NCI-H69 (cell line): ENCODE measurements at regions not wholly inside any gene's neighbourhood (a gene's known extent, or its start where the extent isn't known, plus 50 kb on each side); places are given as distances from the start of the nearest gene placed in this dataset.
"Not testable (repeated sequence)": the region's sequence is repeated elsewhere in the genome, so short reads cannot be mapped to it uniquely, and the experiment has no call there.

ENCODE experiments used
- DNase-seq: peaks from one replicate; lab custom pipeline; 2025; lab: John Stamatoyannopoulos, UW

GRCh38 chr12:89880690-89881350 lies 172.2 kb upstream of the ATP2B1 start:
- peak; percentile 31 for DNase-seq

- DNase-seq, result no peak
These were observed 171.1 kb upstream of the ATP2B1 start for GRCh38 chr12:89879766-89880165.

- no peak for DNase-seq
These were observed 170.3 kb upstream of the ATP2B1 start for GRCh38 chr12:89878950-89879349.

- DNase-seq, result peak; percentile 14
These were observed 169.7 kb upstream of the ATP2B1 start for GRCh38 chr12:89878327-89878726.

- DNase-seq, result peak; percentile 59
These were observed 169.0 kb upstream of the ATP2B1 start for GRCh38 chr12:89877671-89878070.

- DNase-seq, result peak; percentile 12
These were observed 168.5 kb upstream of the ATP2B1 start for GRCh38 chr12:89877136-89877535.

GRCh38 chr12:89875809-89876208 lies 167.2 kb upstream of the ATP2B1 start:
- DNase-seq, result peak; percentile 30

GRCh38 chr12:89875225-89875624 lies 166.6 kb upstream of the ATP2B1 start:
- no peak for DNase-seq

- DNase-seq, result no peak
These were observed 165.5 kb upstream of the ATP2B1 start for GRCh38 chr12:89874146-89874545.

- DNase-seq, result peak; percentile 35
These were observed 165.1 kb upstream of the ATP2B1 start for GRCh38 chr12:89873745-89874144.

- DNase-seq, result no peak
These were observed 164.4 kb upstream of the ATP2B1 start for GRCh38 chr12:89872922-89873630.

- DNase-seq, result no peak
These were observed 162.0 kb upstream of the ATP2B1 start for GRCh38 chr12:89870413-89871184.

- not testable (repeated sequence) for DNase-seq
These were observed 159.0 kb upstream of the ATP2B1 start for GRCh38 chr12:89867611-89868010.

GRCh38 chr12:89864411-89864810 lies 155.8 kb upstream of the ATP2B1 start:
- no peak for DNase-seq

GRCh38 chr12:89863968-89864367 lies 155.3 kb upstream of the ATP2B1 start:
- DNase-seq, result peak; percentile 55

- DNase-seq, result no peak
These were observed 154.9 kb upstream of the ATP2B1 start for GRCh38 chr12:89863493-89863938.

GRCh38 chr12:89862511-89863445 lies 154.1 kb upstream of the ATP2B1 start:
- peak; percentile 16 for DNase-seq

- DNase-seq, result no peak
These were observed 152.4 kb upstream of the ATP2B1 start for GRCh38 chr12:89861086-89861485.

GRCh38 chr12:89859508-89860220 lies 151.0 kb upstream of the ATP2B1 start:
- DNase-seq, result no peak

GRCh38 chr12:89858718-89859117 lies 150.1 kb upstream of the ATP2B1 start:
- no peak for DNase-seq

- DNase-seq, result no peak
These were observed 149.1 kb upstream of the ATP2B1 start for GRCh38 chr12:89857652-89858274.
